ENCODE measurements at regions not wholly inside any gene's neighbourhood (a gene's known extent, or its start where the extent isn't known, plus 50 kb on each side); places are given as distances from the start of the nearest gene placed in this dataset.

GRCh38 chr10:121104476-121105111 is 253.4 kb downstream of the WDR11 start:
- no peak for DNase-seq

GRCh38 chr10:121106611-121107010 is 255.4 kb downstream of the WDR11 start:
- DNase-seq = no peak

DNA sequence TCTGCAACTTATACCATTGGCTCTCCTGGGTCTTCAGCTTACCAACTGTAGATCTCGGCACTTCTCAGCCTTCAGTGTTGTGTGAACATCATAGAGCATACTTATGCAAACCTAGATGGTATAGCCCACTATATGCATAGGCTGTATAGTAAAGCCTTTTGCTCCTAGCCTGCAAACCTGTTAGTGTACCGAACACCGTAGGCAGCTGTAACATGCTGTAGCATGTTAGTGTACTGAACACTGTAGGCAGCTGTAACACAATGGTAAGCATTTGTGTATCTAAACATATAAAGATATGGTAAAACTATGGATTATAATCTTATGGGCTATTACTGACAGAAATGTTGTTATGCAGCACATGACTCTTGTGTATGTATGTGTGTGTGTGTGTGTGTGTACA is 256.9 kb downstream of the WDR11 start:
- no peak for DNase-seq

DNA sequence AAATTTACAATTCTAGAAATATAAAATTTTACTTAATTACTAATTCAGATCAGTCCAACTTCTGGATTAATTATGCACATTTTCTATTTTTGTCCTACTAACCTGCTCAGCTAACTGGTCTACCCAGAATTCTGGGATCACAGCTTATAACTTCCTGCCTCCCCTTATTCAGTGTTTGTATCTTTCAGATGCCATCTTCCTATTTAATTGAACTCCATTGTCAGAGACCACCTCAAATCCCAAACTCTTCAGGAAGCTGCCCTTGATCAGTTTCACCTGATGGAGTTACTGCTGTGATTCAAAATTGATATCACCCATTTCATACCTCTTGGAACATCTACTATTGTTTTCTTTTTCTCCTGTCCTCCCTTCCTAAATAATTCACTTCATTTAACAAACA is 259.2 kb downstream of the WDR11 start:
- no peak for DNase-seq

DNA sequence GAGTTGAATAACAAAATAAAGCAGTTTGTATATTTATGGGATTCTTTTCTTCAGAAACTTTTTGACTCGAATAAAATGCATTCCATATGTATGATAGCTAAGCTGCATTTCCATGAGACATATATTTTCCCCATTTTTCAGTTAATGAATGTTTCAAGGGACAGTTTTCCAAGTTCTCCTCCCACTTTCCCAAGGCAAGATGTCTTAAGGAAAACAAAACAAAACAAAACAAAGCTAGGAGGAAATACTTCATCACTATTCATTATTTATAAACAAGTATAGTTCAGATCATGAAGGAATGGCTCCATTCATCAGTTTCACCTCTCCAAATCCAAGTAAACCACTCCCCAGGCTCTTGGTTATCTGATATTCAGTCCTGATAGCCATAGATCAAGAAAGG is 261.0 kb downstream of the WDR11 start:
- DNase-seq = no peak

DNA sequence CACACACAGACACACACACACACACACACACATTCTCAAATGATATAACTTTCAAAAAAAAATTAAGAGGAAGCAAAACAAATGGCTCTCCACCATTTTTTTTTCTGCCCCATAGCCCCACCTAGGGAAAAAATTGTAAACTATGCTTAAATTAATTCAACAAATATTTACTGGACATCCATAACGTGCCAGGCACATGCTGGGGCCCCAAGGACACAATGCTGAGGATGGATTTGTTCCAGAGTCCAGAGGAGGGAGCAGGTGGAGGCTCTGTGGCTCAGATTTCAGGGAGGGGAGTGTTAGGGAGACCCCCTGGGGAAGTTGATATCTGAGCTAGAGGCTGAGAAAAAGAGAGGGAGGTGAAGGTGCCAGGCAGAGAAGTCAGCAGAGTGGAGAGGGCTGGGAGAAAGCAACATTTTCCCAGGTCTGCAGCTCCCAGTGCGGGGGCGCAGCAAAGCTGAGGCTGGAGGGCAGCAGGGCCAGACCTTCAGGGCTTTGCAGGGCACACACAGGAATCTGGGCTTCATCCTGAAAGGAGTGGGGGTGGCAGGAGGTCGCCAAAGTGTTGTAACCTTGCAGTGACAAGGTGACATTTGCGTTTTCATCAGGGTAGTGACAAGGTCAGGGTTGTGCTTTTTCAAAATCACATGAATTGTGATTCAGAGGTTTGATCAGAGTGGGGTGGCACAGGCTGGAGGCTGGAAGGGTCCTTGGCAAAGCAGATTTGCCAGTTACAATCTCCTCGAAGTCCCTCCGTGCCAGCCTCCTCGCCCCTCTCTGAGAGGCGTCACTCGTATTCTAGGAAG is 261.6 kb downstream of the WDR11 start:
- no peak for DNase-seq

DNA sequence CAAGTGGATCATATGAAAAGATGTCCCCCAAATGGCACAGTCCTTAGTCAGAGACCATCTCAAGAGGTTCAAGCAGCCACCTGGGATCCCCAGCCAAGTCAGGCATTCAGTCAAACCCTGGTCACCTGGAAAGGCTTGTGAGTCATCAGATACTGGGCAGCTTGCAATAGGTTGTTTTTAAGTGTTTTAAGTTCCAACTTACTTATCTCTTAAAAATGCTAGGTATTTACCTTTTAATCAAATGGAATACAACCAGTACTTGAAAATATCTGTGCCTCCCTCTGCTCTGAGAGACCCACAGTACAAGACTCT is 262.2 kb downstream of the WDR11 start:
- DNase-seq = no peak

DNA sequence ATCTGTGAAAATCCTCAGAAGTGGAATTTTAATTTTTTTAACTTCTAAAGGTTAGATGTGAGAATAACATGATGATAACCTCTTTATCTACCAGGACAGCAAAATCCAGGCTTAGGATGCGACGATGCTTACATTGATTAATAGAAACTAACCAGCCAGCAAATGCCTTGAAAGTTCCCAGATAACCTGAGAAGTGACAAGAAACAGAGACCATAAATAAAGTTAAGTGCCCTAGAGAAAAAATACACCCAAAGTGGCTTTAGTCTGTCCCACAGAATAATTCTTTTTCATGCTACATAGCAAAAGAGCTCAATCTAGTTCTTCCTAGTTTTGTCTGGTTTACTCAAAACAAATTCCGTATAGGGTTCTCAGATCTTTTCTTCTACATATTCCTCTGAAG is 262.7 kb downstream of the WDR11 start:
- no peak for DNase-seq

GRCh38 chr10:121115154-121115553 is 264.0 kb downstream of the WDR11 start:
- DNase-seq = no peak

DNA sequence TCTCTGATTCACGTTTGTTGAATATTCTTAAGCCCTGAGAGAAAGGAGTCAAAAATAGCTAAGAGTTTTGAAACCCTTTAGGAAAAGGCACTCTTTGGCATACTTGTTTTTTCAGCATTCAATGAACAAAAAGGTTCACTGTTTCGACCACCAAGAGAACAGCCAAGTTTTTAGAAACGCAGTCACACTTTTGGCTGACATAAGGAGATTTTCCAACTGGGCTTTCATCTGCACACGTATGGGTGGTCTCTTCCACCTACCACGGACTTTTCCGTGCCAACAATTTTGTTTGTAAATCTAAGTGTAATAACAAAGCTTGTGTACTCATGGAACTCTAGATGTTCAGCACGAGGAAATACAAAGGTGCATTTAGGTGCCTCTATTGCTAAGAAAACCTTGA is 270.3 kb downstream of the WDR11 start:
- DNase-seq = no peak

- no peak for DNase-seq
Measured at GRCh38 chr10:121127151-121127906, 276.2 kb downstream of the WDR11 start.

GRCh38 chr10:121128164-121128563 is 277.0 kb downstream of the WDR11 start:
- no peak for DNase-seq

DNA sequence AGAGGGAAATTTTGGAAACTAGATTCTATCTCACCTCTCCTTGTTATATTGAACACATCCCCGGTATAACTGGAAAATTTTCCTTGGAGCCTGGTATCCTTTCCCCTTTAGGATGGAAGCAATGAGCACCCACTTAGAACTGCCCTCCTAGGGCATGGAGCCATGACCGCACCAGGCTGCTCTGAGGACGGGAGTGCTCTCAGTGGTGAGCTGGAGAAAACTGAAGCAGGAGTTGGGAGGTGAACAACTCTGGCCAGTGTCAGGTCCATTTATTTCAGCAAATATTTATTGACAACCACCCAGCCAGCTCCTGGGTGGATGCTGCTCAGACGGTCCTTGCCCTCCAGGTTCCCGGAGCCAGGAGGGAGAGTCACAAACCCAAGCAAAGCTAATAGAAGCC is 278.1 kb downstream of the WDR11 start:
- DNase-seq = no peak

- DNase-seq = no peak
Measured at GRCh38 chr10:121130382-121130781, 279.2 kb downstream of the WDR11 start.

- DNase-seq = no peak
Measured at GRCh38 chr10:121131014-121131413, 279.9 kb downstream of the WDR11 start.

GRCh38 chr10:121131426-121132265 is 280.5 kb downstream of the WDR11 start:
- DNase-seq = no peak

GRCh38 chr10:121132273-121132672 is 281.1 kb downstream of the WDR11 start:
- no peak for DNase-seq

GRCh38 chr10:121133901-121134300 is 282.7 kb downstream of the WDR11 start:
- no peak for DNase-seq

- no peak for DNase-seq
Measured at GRCh38 chr10:121134711-121135110, 283.5 kb downstream of the WDR11 start.

DNA sequence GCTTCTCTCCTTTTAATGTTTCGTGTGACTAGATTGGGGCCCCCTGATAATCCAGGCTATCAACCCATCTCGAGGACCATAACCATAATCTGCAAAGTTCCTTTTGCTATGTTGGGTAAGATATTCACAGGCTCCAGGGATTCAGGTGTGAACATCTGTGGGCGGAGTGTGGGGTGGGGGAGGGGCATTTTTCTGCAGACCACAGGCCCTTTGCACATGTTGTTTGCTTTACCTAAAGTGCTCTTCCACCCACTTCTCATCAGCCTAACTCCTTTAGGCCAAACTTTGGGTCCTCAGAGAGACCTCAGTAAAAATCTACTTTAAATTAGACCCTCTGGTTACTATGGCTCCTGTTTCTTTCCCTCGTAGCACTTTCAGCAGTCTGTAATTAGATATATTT is 284.4 kb downstream of the WDR11 start:
- no peak for DNase-seq

GRCh38 chr10:121137533-121137932 is 286.4 kb downstream of the WDR11 start:
- DNase-seq = no peak

DNA sequence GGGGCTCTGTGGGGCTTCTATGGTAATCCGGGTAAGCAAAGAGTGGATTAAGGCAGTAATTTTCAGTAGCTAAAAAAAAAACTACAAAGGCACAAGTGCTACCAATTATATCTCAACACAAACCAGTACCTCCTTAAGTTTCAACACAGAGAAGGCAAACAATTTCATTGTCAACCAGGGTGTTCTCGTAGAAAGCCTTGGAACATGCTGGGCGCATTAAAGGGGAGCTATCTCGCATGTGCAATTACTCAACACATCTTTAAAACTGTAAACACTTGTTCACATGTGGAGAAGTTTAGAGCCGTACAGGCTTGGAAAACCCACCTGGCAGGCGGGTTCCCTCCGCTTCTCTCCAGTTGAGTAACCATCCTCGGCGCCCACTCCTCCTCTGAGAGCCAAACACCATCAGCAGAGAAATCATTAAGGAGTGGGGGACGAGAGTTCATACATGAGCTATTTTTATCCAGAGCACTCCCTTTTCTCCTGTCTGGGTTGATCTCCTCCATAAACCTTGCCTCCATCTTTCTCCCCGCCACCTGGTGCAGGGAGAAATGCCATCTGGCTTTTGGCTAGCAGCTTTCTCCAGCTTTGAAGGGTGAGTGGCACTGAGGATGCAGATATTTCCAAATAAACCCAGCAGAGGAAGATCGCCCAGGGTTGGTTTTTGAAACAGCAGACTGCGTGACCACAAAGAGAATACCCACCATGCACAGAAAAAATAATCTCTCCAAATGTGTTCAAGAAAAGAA is 287.1 kb downstream of the WDR11 start:
- no peak for DNase-seq

All from CD4-positive, alpha-beta T cell treated with Interferon alpha-2 for 1 hour (primary cell).